PFSK-1 (cell line): ENCODE measurements at regions not wholly inside any gene's neighbourhood (a gene's known extent, or its start where the extent isn't known, plus 50 kb on each side); places are given as distances from the start of the nearest gene placed in this dataset.

Source experiments
- POLR2AphosphoS5 ChIP-seq: IDR thresholded peaks from 2 replicates; pipeline ENCODE4 v1.6.1; 2012; ENCODE audit warnings: low read depth, mild to moderate bottlenecking, control low read depth, low read length, moderate library complexity
- TAF1 ChIP-seq: IDR thresholded peaks from 2 replicates; pipeline ENCODE4 v1.6.1; 2012; ENCODE audit warnings: low read length, control low read depth, borderline replicate concordance; ENCODE audit not compliant: insufficient read depth
- TF ChIP-seq, protein P1 (sequence below), 2 experiments: IDR thresholded peaks; 2 replicates each; pipeline versions ENCODE4 v1.6.1 to v1.8.0; 2011 to 2012; ENCODE audit warnings: low read depth in 2 of 2, low read length in 2 of 2, control low read depth in 1 of 2, inconsistent platforms in 1 of 2, mild to moderate bottlenecking in 1 of 2, moderate library complexity in 1 of 2; ENCODE audit not compliant: insufficient read depth in 1 of 2

DNA sequence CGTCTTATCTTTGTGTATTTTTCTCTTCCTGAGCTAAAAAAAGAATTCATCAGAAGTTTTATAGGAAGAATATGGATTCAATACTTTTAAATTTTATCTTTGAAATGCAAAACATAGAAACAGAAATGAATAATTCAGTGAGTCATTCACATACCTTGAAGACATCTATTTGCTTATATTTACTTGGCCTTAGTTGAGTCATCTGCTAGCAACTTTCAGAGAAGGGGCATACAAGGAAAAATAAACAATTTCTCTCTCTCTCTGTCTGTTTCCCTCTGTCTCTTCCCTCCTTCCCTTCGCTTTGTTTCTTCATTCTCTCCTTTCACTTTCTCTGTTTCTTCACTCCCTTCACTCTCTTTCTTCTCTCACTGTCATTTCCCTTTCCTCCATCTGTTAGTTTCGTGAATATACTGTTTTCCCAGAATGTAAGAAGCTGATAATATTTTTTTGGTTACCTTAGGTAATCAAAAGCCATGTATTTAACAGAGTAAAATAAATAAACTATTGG lies 477.2 kb downstream of the BRINP3 start:
- TF ChIP-seq, protein P1, sequence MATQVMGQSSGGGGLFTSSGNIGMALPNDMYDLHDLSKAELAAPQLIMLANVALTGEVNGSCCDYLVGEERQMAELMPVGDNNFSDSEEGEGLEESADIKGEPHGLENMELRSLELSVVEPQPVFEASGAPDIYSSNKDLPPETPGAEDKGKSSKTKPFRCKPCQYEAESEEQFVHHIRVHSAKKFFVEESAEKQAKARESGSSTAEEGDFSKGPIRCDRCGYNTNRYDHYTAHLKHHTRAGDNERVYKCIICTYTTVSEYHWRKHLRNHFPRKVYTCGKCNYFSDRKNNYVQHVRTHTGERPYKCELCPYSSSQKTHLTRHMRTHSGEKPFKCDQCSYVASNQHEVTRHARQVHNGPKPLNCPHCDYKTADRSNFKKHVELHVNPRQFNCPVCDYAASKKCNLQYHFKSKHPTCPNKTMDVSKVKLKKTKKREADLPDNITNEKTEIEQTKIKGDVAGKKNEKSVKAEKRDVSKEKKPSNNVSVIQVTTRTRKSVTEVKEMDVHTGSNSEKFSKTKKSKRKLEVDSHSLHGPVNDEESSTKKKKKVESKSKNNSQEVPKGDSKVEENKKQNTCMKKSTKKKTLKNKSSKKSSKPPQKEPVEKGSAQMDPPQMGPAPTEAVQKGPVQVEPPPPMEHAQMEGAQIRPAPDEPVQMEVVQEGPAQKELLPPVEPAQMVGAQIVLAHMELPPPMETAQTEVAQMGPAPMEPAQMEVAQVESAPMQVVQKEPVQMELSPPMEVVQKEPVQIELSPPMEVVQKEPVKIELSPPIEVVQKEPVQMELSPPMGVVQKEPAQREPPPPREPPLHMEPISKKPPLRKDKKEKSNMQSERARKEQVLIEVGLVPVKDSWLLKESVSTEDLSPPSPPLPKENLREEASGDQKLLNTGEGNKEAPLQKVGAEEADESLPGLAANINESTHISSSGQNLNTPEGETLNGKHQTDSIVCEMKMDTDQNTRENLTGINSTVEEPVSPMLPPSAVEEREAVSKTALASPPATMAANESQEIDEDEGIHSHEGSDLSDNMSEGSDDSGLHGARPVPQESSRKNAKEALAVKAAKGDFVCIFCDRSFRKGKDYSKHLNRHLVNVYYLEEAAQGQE (IDR thresholded peaks at IDR 0.05; ENCODE audit: insufficient read depth in 1 of 2, low read depth in 2 of 2, low read length in 2 of 2) = no peak
- TF ChIP-seq TAF1 = no peak
- no peak for TF ChIP-seq POLR2AphosphoS5
